CD4-positive, alpha-beta T cell treated with Interleukin-17A for 4 hours (primary cell): ENCODE measurements at regions not wholly inside any gene's neighbourhood (a gene's known extent, or its start where the extent isn't known, plus 50 kb on each side); places are given as distances from the start of the nearest gene placed in this dataset.

ENCODE experiments used
- DNase-seq: peaks from one replicate; pipeline ENCODE4 v3.0.0-alpha.2; 2020; ENCODE audit warnings: mixed read lengths

DNA sequence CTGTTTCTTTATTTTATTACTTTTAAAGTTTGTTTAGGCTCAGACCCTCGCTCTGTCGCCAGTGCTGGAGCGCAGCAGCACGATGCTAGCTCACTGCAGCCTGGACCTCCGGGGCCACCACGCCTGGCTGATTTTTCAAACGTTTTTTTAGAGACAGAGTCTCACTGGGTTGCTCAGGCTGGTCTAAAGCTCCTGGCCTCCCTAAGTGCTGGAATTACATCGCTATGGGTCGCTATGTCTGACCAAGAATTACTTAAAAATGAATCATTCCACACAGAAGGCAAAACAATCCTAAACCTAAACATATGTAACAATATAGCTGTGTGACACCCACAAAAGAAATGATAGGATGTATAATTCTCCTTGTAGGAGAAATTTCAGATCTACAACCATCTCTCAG, 86.9 kb upstream of the SIMC1 start:
- no peak for DNase-seq

DNA sequence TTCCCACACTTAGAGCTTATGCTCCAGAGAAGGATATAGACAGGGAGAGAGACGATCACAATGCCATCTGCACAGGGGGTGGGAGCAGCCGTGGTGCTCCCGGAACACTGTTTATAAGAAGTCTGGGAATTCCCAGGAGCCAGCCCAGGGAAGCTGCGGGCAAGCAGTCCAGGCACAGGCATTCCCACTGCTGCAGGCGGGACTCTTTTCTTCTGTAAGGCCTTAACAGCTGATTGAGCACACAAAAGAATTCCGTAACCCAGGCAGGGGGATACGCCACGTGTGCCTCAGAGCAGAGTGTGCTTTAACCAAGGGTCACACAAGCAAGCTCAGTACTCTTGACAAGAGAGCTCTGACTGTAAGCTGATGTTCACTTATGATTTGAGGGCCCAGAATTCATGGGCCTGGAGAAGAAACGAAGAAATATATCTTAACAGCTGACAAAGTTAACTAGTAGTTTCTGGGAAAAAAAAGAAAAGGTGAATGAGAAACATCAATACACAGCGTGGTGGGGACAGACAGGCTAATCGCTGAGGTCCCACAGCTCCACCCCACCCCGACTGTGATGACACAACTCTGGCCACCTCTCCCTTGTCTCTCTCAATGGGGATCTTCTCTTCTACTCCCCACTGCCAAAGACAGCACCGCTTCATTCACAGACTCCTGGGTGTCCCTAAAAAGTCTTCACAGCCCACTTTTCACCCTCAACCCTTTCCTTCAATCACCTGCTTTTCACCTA, 85.9 kb upstream of the SIMC1 start:
- DNase-seq: no peak

DNA sequence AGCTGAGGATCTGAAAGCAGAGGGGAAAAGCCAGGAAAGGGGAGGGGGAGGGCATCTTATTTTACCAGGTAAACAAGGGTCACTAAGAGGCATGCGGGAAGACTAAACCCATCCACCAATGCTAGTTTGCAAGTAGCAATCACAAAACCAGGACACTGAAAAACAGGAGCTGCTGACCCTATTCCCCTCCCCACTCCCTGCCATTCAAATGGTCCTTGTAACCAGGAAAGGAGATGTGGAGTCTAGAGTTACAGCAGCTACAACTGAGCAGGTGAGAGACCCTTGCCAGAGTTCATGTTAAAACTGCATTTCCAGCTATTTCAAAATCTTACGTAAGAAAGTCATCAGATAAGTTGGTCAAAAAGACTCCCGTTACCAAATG, 85.3 kb upstream of the SIMC1 start:
- DNase-seq: no peak

GRCh38 chr5:176153741-176154140, 84.5 kb upstream of the SIMC1 start:
- DNase-seq: no peak

GRCh38 chr5:176154821-176155220, 83.4 kb upstream of the SIMC1 start:
- no peak for DNase-seq

GRCh38 chr5:176155922-176156359, 82.3 kb upstream of the SIMC1 start:
- no peak for DNase-seq

DNA sequence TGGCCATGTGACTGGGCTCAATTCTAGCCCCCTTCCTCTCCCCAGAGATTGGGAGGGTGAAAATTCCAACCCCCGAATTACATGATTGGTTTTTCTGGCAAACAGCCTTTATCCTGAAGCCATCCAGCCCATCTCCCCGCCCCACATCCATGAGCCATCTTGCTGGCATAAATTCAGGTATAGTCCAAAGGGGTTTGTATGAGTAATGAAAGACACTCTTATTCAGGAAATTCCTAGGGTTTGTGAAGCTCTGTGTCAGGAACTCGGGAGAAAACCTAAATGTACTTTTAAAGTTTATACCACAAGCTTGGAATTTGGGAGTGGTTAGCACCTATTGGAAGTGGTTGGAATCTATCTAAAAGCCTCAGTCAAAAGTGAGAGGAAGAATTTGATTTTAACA, 80.6 kb upstream of the SIMC1 start:
- no peak for DNase-seq

GRCh38 chr5:176161431-176161830, 76.8 kb upstream of the SIMC1 start:
- DNase-seq: no peak

GRCh38 chr5:176162198-176162597, 76.0 kb upstream of the SIMC1 start:
- DNase-seq: no peak

GRCh38 chr5:176162888-176163287, 75.3 kb upstream of the SIMC1 start:
- no peak for DNase-seq

DNA sequence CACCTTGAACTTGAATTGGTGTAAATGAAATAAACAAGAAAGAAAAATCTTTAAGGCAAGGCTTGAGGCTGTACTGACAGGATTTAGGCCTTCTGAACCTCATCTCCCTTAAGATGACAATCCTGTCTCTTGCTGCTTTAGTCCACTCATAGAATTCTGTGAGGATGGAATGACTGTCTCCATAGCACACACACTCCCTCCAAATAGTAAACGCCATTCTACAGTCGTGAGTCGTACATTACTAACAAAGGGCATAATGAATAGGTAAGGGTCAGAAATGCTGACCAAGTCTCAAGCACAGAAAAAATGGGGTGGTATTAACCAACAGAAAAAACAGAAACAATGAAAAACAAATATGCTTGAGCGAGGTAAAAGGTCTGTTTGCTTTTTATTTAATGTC, 71.8 kb upstream of the SIMC1 start:
- DNase-seq: no peak

- no peak for DNase-seq
Observed at GRCh38 chr5:176167800-176168199, 70.4 kb upstream of the SIMC1 start.

DNA sequence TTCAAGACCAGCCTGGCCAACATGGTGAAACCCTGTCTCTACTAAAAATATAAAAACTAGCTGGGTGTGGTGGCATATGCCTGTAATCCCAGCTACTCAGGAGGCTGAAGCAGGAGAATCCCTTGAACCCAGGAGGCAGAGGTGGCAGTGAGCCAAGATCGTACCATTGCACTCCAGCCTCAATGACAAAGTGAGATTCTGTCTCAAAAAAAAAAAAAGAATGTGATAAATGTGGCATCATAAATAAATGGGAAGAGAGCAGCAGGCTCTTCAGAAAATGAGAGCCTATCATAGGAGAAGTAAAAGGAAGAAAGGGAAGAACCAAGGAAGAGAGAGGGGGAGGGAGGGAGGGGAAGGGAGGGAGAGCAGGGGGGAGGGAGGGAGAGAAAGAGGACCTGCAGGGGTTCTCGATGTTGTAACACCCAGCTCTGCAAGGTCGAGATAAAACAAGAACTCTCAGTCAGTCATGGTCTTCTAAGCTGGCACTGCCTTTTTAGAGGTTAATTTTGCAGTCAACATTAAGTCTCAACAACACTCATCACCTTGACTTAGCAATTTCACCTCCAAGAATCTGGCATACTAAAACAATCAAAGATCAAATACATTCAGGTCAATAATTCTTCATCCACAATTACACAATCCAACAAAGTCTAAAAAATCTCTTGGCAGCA, 68.7 kb upstream of the SIMC1 start:
- no peak for DNase-seq

- no peak for DNase-seq
Observed at GRCh38 chr5:176170084-176170483, 68.1 kb upstream of the SIMC1 start.

GRCh38 chr5:176171171-176171760, 67.0 kb upstream of the SIMC1 start:
- no peak for DNase-seq

DNA sequence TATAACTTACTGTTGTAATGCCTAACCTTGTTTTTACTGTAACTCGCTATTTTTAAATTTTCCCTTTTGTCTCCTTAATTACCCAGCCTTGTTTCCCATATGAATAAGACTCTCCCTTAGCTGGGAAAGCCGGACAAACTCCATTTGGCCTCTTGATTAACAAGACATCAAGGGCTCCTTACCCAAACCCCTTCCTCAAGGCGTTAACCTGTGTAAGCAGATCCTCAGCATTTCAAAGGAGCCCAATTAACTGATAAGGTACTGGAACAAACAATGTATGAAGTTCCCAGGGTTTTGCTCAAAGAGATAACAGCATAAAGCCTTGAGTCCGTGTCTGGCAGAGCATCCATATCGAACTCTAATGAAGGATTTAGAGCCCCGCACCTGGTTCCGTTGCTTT, 66.0 kb upstream of the SIMC1 start:
- no peak for DNase-seq

DNA sequence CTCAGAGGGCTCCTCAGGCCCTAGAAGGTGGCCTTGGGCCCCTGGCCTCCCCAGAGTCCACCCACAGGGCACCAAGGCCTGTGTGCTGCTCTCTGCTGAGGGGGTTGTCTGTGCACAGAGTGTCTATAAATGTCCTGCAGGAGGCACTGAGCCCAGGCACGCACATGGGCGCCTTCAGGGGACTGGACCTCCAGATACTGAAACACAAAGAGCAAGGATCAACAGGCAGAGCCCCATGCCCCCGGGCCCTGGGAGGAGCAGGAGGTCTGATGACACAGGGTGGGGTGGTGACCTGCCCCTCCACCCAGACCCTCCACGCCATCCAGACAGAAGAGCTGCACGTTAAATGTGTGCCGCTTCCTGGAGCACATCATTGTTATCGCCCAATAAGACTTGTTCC, 64.6 kb upstream of the SIMC1 start:
- DNase-seq: no peak

DNA sequence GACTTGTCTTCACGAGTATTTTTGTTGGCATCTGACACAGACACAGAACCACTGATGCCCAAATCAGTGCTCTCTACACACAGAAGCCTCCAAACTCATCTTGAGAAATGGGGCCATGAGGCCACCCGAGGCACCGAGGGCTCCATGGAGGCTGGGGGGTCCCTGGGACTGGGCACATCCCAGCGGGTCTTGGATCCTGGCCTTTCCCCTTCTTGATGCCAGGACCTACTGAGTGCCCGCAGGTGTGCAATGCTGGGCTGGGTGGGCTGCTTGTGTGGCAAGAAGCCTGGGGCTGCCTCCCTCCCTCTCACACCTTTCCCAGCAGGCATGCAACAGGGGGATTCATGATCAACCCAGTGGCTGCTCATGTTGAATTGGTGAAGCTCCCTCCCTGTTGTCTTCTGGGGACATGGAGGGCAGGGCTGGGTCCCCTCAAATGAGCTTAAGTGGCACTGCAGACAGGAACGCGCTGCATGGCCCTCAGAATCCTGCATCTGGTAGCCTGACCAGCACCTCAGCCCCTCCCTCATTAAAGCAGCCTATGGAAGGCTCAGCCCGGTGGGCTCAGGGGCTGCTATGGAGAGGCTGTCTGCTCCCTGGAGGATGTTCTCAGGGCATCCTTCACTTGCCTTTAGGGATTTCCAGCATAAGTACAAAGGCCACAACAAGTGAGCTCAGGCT, 63.7 kb upstream of the SIMC1 start:
- no peak for DNase-seq

DNA sequence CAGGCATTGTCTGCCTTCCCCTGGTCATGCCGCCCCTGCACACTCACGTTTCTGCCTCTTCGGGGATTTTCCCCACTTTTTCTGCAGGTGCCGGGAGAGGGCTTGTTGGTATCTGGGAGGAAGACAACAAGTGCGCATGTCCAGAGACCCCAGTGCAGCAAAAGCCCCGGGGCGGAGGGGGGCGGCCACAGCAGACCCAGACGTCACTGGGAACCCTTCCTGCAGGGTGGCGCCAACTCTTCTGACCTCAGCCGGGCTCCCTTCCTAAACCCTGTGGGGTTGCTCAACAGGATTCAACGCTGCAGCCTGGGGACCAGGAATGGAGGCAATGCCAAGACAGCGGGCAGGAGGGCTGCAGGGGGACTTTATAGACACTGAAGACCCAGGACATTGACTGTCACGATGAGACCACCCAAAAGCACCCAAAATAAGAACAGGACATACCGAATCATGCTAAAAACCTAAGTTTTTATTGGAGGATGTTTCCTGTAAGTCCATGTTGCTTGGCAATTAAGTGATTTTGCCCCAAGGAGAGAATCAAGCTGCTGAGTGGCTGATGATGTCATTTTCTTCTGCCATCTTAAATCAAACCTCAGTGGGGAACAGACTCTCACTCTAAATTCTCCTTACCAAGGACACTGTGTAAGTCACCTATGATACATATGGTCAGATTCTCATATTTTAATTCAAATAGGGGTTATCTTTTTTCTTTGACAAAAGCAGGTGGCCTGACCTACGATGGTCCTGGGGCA, 62.9 kb upstream of the SIMC1 start:
- no peak for DNase-seq

DNA sequence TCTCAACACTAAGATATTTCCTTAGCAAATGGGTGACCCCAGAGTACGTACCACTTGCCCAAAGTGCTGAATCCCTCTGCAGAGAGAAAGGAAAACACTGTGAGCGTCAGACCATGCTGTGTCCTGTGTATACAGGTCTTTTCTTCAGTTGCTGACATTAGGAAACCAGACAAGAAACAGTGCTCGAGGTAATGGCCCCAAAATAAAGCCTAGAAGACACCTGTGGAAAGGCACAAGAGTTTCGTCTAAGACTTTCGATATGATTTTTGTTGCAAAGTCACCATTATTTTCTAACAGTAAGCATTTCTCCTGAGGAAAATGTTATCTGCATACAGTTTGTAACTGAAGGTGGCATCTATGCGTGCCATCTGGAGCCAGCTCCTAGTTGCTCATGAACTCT, 62.0 kb upstream of the SIMC1 start:
- DNase-seq: no peak

DNA sequence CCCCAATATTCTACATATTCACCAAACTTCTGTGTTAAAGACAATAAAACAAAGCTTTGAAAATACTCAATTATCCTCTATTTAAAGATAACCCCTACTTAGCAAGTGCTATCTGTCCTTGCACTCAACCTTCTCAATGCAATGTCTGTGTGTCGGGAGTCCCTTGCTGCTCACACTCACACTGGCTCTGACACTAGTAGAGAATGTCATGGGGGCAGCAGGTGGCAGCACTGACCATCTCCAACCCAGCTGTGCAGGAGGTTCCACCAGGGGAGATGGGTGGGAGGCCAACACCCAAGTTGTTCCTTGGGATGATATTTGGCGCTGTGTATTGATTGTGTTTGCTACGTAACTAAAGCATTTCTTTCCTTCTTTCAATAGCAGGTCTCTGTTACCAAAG, 59.4 kb upstream of the SIMC1 start:
- no peak for DNase-seq

- DNase-seq: no peak
Observed at GRCh38 chr5:176180339-176180738, 57.9 kb upstream of the SIMC1 start.

GRCh38 chr5:176180781-176181180, 57.4 kb upstream of the SIMC1 start:
- no peak for DNase-seq
